HEK293T (cell line): ENCODE measurements at regions not wholly inside any gene's neighbourhood (a gene's known extent, or its start where the extent isn't known, plus 50 kb on each side); places are given as distances from the start of the nearest gene placed in this dataset.

Source experiments
- FOXA1 ChIP-seq: fragments of 450-650 bp; IDR thresholded peaks from 2 replicates; pipeline ENCODE4 v1.6.1; 2016; ENCODE audit warnings: mild to moderate bottlenecking
- SP1 ChIP-seq: fragments of 450-650 bp; IDR thresholded peaks from 2 replicates; pipeline ENCODE4 v1.6.1; 2017

DNA sequence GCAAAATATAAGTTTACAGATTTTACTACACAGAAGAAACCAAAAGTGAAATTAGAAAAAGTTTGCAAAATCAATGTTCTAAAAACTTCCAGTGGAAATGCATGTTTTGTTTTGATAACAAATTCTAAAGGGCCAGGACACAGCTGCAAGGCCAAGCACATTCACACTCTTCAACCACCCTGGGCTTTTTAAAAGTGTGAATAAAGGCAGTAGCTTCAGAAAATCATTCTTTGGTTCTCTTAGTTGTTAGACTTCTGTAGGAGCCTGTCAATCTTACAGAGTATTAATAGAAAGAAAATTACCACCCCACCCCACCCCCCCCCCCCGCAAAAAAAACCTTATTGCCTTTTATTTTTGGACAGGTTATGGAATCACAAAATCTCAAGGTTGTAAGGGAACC, 105.2 kb upstream of the EGLN3 start:
- TF ChIP-seq FOXA1 (no peak), SP1 (no peak)
